ENCODE measurements at regions not wholly inside any gene's neighbourhood (a gene's known extent, or its start where the extent isn't known, plus 50 kb on each side); places are given as distances from the start of the nearest gene placed in this dataset.

DNA sequence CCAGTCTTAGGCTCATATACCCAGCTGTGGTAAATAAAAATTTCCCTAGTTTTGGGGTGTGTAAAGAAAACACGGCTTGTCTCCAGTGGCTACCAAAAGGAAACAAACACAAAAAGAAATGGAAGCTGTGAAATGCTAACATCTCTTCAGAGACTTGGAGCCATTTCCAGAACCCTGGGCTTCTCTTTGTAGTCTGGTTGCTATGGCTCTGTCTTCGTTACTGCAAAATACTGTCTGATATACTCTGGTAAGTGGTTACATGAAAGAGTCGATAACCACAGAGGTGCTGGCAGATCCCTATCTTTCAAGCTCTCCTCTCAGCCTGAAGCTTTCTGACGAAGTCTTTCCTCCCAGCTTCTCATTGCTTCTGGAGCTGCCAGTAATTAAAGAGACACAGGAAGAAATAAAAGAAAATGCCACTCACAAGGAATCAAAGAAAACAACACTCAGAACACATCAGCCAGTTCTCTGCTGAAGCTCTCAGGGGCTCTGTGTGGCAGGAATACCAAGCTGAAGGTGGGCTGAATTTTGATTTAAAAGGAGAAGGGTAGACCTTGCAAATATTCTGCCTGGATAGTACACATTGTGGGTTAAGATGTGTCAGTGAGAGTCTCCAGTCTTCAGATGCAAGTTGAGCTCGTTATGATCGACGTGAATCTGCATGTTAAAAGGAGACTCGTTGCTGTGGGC is 107.6 kb upstream of the FAM9C start:
- TF ChIP-seq, protein P1, sequence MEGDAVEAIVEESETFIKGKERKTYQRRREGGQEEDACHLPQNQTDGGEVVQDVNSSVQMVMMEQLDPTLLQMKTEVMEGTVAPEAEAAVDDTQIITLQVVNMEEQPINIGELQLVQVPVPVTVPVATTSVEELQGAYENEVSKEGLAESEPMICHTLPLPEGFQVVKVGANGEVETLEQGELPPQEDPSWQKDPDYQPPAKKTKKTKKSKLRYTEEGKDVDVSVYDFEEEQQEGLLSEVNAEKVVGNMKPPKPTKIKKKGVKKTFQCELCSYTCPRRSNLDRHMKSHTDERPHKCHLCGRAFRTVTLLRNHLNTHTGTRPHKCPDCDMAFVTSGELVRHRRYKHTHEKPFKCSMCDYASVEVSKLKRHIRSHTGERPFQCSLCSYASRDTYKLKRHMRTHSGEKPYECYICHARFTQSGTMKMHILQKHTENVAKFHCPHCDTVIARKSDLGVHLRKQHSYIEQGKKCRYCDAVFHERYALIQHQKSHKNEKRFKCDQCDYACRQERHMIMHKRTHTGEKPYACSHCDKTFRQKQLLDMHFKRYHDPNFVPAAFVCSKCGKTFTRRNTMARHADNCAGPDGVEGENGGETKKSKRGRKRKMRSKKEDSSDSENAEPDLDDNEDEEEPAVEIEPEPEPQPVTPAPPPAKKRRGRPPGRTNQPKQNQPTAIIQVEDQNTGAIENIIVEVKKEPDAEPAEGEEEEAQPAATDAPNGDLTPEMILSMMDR (IDR thresholded peaks at IDR 0.05) = no peak
- TF ChIP-seq EP300 (IDR thresholded peaks at IDR 0.05; ENCODE audit: low read depth) = no peak

Data from transverse colon (tissue), 3 donors.